ENCODE measurements at regions not wholly inside any gene's neighbourhood (a gene's known extent, or its start where the extent isn't known, plus 50 kb on each side); places are given as distances from the start of the nearest gene placed in this dataset.

DNA sequence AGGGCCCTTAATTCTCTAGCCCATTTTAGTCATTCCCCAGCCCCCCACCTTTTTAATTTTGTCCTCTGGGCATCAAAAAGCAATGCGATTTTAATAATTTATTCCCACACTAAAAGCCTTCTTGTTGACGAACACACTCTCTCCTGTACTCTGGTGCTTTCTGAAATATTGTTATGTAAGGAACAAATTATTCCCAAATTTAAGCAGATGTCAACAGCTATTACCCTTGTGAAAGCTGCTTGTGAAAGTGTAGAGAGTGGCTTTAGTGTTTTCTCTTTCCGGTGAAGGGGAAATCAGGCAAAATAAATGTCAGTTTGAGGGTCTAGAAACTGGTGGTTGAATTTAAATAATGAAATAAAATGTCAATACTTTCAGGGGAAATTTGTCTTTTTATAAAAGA lies 221.2 kb upstream of the CNKSR2 start:
- no peak overlapping the region for H3K14ac ChIP-seq (replicated peaks; ENCODE audit: low read depth, low read length)
- dilution Hi-C loops (cut with HindIII; ENCODE audit: low sequenced_read_pairs, unreplicated experiment): no loop called here
- H3K9ac ChIP-seq (ENCODE audit: low read depth, low read length): no peak overlapping the region
- no peak overlapping the region for H3K56ac ChIP-seq (ENCODE audit: extremely low read depth, insufficient read depth, low read length)
- H3K27ac ChIP-seq (ENCODE audit: insufficient read depth, low read length): no peak overlapping the region
- H2AK5ac ChIP-seq (ENCODE audit: low read depth, low read length): no peak overlapping the region
- no TSS peak for BruUV-seq (replicated peaks)
- H3K4ac ChIP-seq (ENCODE audit: low read depth, low read length): no peak overlapping the region
- H4K8ac ChIP-seq (ENCODE audit: low read depth in 2 of 2, low read length in 2 of 2): no peak overlapping the region
- no peaks in the 10 kb centered on the region for H3K27me3 ChIP-seq (ENCODE audit: control insufficient read depth, insufficient read depth, low read length)
- no peak overlapping the region for H3K4me2 ChIP-seq (ENCODE audit: low read depth, low read length)
- CTCF ChIA-PET: no interaction called here
- H2AFZ ChIP-seq (replicated peaks; ENCODE audit: low read length, poor library complexity): no peak overlapping the region
- no peaks in the 10 kb centered on the region for H4K20me1 ChIP-seq (ENCODE audit: insufficient read depth, low read length)
- H4K91ac ChIP-seq (ENCODE audit: insufficient read depth, low read depth, low read length): no peak overlapping the region
- H3K79me1 ChIP-seq (ENCODE audit: low read depth in 1 of 2, low read length in 2 of 2): no peaks in the 10 kb centered on the region
- H3K36me3 ChIP-seq (ENCODE audit: control insufficient read depth, insufficient read depth, low read length): no peaks in the 10 kb centered on the region
- no peak overlapping the region for H2BK20ac ChIP-seq (ENCODE audit: low read depth, low read length)
- no peak overlapping the region for H4K5ac ChIP-seq (ENCODE audit: low read depth, low read length)
- H3K23ac ChIP-seq (ENCODE audit: low read depth, low read length): no peak overlapping the region
- H3K9me3 ChIP-seq (ENCODE audit: control insufficient read depth, insufficient read depth, low read length): no peaks in the 10 kb centered on the region
- no peak overlapping the region for H2AK9ac ChIP-seq (replicated peaks; ENCODE audit: low read depth, low read length, poor library complexity)
- intact Hi-C loops (cut with micrococcal nuclease): no loop called here
- WGBS, 2 experiments (ENCODE audit: extremely low coverage in 2 of 2, insufficient read length in 1 of 2): no CpG with 5 or more reads among the region's 3 CpGs
- no peak overlapping the region for H2BK15ac ChIP-seq (ENCODE audit: low read depth, low read length)
- ATAC-seq (ENCODE audit: low read depth): no peak
- no peak overlapping the region for H2BK5ac ChIP-seq (ENCODE audit: low read depth, low read length, poor library complexity, severe bottlenecking)
- no peak overlapping the region for H3K4me3 ChIP-seq (ENCODE audit: insufficient read depth, low read depth, low read length)
- no peak overlapping the region for H2BK120ac ChIP-seq (ENCODE audit: low read depth, low read length)
- no peak for DNase-seq
- no peaks in the 10 kb centered on the region for H3K4me1 ChIP-seq (ENCODE audit: control insufficient read depth, insufficient read depth, low read length)
- TF ChIP-seq RCOR1 (IDR thresholded peaks at IDR 0.05; ENCODE audit: insufficient replicate concordance, low read length): no peak
- TF ChIP-seq MAFK (IDR thresholded peaks at IDR 0.05; ENCODE audit: low read depth, low read length): no peak
- TF ChIP-seq POLR2A (IDR thresholded peaks at IDR 0.05; ENCODE audit: low read depth, low read length): no peak
- TF ChIP-seq CHD1 (IDR thresholded peaks at IDR 0.05; ENCODE audit: low read depth, low read length): no peak
- no peak for TF ChIP-seq BHLHE40 (IDR thresholded peaks at IDR 0.05; ENCODE audit: low read depth, low read length)
- TF ChIP-seq MXI1 (IDR thresholded peaks at IDR 0.05; ENCODE audit: borderline replicate concordance, low read depth, low read length): no peak
- no peak for TF ChIP-seq RFX5 (IDR thresholded peaks at IDR 0.05; ENCODE audit: low read depth, low read length)
- no peak for TF ChIP-seq RAD21 (IDR thresholded peaks at IDR 0.05; ENCODE audit: low read length)
- TF ChIP-seq FOS (IDR thresholded peaks at IDR 0.05; ENCODE audit: low read depth, low read length): no peak
- TF ChIP-seq ELK1 (IDR thresholded peaks at IDR 0.05; ENCODE audit: borderline replicate concordance, low read depth, low read length): no peak
- no peak for TF ChIP-seq CEBPB (IDR thresholded peaks at IDR 0.05; ENCODE audit: low read depth, low read length)
- TF ChIP-seq NFE2L2 (IDR thresholded peaks at IDR 0.05; ENCODE audit: low read depth, low read length): no peak
- no peak for TF ChIP-seq MAZ (IDR thresholded peaks at IDR 0.05; ENCODE audit: borderline replicate concordance, low read depth, low read length)
- TF ChIP-seq USF2 (IDR thresholded peaks at IDR 0.05; ENCODE audit: low read depth, low read length): no peak
- TF ChIP-seq SMC3 (IDR thresholded peaks at IDR 0.05; ENCODE audit: low read depth, low read length): no peak
- TF ChIP-seq CTCF (conservative IDR thresholded peaks at IDR 0.05; ENCODE audit: low read depth, low read length): no peak
- no peaks in the 10 kb centered on the region for H3K9me1 ChIP-seq (ENCODE audit: insufficient read depth, low read length)
- in situ Hi-C loops (cut with MboI; ENCODE audit: low sequenced_read_pairs): loop anchor here (25.0 kb wide), 1 partner anchor 109 kb away; no protein-coding TSS in a partner anchor
- POLR2A ChIA-PET (ENCODE audit: unreplicated experiment): no interaction called here
- H3K18ac ChIP-seq (ENCODE audit: low read depth, low read length): no peak overlapping the region

Data from IMR-90 (cell line).